Tongue (tissue), 1 donor: ENCODE measurements at regions not wholly inside any gene's neighbourhood (a gene's known extent, or its start where the extent isn't known, plus 50 kb on each side); places are given as distances from the start of the nearest gene placed in this dataset.
A peak's percentile ranks its signal among the peaks of the same experiment; 100 is the strongest.

Experiments used
- DNase-seq: peaks from one replicate; pipeline ENCODE4 v3.0.0-alpha.2; 2015

DNA sequence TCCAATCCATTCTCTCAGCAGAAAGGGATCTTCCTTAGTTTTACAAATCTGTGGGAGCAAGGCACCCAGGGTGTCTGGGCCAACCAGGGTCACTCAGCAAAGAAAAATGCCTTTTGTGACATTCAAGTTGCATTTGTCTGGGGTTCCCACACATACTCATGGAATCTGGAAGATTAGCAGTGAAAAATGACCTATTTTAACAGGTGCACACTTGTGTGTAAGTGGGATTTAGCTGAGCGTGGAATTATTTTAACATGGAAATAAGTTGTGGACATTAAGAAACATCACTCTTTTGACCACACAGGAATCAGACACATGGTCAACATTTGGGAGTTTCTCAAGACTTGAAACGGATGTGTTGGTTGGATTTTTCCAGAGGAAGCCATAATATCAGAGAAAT, 234.9 kb downstream of the OPA1 start:
- peak; percentile 90 for DNase-seq

DNA sequence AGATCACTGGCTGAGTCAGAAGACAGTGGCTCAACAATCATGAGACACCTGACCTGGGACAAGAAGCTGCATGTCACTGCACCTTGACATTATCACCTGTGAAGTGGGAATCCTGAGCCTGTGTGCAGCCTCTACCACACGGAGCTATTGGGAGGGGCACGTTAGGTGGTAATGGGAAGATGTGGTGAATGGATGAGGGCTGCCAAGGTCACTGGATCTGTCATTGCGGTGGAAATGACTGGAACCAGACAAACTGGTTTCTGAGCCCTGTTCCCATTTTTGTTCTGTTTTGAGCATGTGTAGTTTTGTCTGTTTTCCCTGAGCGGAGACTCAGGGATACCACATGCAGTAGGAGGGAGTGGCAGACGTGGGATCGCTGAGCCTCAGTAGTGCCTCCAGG, 235.5 kb downstream of the OPA1 start:
- peak; percentile 53 for DNase-seq

DNA sequence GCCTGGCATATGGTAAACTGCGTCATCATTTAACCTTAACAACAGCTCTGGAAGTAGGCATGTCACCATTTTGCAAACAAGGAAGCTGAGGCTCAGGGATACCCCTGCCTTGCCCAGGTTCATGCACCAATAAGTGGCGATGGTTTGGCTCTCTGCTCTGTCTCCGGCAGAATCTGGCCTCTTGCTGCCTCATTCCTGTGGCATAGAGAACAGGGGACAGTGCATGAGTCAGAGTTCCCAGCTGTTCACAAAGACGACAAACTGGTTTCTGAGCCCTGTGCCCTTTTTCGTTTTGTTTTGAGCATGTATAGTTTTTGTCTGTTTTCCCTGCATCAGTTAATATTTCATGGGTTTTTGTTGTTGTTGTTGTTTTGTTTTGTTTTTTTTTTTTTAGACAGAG, 236.8 kb downstream of the OPA1 start:
- DNase-seq, result peak; percentile 78

DNA sequence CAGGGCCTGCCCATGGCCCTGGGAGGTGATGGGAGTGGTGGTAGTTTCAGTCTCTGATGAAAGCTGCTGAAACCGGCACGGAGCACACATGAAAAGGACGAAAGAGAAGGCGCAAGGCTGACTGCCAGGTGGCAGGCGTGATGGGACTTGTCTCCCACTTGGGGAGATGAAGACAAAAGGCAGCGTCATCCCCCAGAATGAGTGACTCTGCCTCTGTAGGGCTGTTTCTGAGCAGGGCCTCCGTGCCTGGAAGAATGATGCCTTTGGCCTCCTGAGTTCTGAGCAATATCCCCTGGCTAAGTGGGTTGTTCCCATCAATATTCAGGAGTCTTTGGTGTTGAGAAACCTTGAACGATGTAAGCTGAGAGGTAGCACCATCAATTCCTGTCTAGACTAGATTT, 237.8 kb downstream of the OPA1 start:
- peak; percentile 75 for DNase-seq

DNA sequence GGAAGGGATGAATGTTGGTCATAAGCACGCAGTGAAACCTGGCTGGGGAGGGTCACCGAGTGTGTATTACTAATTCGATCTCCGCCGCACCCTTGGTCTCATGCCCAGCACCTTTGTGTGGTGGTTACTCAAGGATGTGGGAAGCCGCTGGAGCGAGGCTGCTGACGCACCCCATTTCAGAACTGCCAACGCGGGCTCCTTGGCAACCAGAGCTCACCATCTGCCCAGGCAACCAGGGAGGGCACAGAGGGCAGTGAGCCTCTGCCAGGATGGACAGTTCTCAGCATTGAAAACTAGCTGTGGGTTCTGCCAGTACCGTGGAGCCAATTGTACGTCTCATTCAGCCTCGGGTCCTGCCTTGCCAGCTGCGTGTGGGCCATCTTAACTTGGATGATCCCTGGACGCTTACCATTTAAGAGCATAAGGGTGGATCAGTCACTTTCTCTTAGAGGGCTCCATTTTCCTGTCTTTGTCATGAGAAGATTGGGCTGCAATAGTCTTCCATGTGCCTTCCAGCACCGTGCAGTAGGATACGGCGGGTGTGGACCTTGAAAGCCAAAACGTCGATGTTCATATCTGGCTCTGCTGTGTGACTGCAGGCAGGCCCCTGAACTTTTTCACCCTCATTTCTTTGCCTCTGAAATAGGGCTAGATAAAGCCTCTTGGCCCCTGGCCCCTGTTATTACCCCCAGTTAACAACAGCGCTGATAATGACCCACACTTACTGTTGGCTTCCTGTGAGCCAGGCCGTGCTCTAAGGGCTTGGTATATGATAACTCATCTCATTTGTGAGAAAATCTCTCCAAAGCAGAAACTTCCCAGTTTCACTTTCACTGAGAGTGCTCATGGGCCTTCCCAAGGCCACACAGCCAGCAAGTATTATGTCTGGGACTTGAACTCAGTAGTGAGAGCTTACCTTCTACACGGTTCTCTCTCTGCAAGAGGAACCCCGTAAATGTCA, 238.8 kb downstream of the OPA1 start:
- no peak for DNase-seq

DNA sequence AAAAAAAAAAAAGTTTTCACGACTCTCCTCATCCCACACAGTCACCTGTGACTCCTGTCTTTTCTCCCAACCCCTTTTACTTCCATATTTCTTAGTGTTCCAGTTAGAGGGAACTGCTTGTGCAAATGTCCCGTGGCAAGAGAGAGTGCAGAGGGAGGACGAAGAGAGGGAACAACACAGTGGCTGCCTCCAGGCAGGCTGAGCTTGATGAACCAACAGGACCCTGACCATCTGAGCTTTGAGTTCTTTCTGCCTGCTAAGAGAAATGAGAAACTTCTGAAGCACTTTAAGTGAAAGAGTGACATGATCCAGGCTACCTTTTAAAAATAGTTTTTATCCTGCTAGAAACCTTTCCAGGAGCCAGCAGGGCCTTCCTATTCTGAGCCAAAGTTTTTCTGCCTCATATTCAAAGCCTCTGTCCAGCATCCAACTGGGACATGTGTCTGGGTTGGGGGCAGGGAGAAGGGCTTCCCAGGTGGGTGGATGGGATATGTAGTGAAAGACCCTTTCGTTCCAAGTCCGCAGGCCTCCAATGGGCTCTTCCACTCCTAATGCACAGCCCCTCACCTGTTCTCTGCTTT, 239.9 kb downstream of the OPA1 start:
- peak; percentile 59 for DNase-seq

DNA sequence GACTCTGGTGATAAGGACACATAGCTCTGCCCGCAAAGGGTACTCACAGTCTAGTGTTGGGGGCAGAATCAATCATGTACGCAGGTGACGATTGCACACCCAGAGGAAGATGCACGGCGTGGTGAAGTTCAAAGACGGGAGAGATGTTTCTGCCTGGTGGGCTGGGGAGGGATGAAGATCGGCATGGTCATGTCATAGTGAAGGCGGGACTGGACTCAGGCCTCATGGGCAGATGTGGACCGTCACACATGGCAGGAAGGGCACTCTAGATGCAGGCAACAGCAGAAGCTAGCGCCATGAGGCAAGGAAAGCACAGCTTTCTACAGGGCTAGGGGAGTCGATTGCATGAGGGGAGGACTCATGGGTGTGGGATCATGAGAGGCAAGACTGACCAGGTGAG, 240.6 kb downstream of the OPA1 start:
- no peak for DNase-seq

DNA sequence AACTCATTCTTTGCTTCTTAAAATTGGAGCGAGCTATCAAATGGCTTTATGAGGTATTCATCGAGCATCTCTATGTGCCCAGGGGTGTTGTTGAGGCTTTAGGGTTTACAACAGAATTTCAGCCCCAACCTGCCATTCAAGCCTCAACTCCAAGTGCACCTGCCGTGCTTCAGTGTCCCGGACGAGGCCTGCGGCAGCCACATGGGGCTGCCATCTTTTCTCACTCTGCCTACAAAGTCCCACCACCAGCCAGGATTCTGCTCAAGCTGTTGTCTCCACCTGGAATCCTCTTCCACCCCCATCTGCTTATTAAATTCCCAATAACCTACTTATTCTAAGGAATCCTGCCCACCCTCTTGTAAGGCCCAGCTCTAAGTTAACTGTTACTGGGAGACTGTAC, 242.4 kb downstream of the OPA1 start:
- DNase-seq, result no peak

DNA sequence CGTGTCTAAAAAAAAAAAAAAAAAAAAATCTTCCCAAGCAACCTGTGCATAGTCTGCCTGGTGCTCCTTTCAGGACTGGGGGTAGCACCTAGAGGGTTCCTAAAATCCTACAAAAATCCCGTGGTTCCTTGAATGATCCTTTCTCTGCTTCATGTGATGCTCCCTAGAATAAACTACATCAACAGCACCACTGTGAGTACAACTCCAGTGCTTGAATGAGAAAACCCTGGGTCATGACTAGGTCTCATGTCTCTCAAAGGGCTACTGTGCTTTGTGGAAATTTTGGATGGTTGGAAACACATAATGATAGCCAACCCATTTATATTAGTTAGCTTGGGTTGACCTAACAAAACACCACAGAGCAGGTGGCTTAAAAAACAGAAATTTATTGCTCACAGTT, 243.5 kb downstream of the OPA1 start:
- DNase-seq, result no peak

DNA sequence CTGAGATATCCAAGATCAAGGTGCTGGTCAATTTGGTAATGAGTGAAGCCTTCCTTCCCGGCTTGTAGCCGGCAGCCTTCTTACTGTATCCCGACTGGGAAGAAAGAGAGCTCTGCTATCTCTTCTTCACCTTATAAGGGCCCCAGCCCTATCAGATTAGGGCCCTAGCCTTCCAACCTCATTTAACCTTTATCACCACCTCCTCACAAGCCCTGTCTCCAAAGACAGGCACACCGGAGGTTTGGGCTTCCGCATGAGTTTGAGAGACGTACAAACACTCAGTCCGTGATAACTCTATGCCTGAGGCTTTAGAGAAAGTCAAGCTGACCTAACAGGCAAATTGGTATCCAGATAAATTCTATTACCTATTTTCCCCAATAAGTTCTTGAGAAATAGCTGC, 243.9 kb downstream of the OPA1 start:
- DNase-seq, result no peak

DNA sequence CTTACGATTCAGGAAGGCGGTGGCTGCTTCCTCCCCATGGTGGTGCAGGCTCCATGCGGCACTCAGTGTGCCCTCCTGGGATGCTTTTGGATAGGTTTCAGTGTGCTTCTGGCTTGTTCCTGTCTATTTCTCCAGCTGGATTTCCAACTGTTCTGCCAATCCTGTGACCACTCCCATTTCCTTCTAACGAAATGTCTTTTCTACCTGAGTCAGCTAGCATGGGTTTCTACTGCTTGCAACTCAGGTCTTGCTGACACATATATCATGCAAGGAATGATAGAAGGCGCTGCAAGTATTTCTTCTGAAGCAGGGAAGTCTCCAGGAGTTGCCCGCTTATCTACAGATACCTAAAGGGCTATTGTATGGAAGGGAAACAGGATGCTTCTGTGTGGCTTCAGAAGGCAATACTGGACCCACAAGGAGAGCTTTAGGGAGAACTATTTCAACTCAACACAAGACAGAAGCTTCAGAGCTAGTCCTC, 244.4 kb downstream of the OPA1 start:
- no peak for DNase-seq

DNA sequence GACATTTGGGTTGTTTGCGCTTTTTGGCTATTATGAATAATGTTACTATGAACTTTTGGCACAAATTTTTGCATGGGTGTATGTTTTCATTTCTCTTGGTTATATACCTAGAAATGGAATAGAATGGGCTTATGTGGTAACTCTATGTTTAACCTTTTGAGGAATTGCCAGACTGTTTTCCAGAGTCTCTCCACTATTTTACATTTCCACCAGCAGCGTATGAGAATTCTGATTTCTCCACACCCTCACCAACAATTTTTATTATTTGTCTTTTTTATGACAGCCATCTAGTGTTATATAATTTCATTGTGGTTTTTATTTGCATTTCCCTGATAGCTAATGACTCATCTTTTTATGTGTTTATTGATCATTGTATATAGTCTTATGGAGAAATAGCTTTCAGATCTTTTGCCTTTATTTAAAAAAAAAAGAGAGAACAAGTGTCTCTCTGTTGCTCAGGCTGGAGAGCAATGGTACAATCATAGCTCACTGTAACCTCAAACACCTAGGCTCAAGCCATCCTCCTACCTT, 247.2 kb downstream of the OPA1 start:
- no peak for DNase-seq

DNA sequence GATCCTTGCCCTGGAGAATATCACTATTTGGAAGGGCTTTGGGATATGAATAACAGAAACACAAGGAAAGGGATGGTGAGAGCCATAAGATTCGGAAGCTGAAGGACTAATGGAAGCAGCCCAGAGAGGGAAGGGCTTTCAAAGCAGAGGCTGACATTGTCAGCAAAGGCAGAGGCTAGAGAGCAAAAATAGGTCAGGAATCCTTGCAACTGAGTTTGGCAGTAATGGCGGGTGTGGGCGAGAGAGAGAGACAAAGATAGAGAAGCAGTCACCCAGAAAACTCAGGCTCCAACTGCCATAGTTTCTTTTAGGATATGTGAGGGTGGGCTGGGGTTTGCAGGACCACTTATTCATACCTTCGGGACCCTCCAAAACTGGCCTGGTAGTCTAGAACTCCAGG, 248.6 kb downstream of the OPA1 start:
- DNase-seq, result no peak

DNA sequence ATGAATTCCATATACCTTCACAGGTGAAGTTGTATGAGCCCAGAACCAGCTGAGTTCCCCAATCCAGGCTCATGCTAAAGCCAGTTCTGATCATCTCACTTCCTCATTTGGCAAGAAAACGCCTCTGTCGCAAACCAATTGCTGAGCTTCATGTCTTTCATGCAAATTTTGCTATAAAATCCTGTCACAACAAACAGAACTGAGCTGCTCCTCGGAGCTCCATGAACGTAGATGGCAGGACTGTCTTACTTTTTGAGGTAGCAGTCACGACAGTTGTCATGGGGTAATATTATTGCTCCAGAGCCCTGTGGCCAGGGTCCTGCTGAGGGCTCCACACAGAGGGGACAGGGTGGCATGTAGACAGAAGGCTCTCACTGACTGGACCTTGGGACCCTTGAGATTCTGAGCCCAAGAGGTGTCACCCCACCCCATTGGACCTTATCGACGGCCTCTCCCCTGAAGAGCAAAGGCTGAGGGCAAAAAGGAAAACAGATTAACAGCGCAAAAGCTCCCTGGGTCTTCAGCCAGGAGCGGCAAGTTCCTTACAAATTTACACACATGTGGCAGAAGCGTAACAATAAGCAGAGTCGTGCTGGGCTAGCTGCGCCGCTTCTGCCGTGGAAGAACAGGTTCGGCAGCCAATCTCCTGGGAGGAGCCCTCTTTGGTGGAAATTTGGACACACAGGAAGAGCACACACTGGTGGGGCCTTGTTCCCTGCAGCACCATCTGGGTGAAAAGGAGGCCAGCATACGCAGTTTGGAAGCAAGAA, 249.2 kb downstream of the OPA1 start:
- peak; percentile 56 for DNase-seq

DNA sequence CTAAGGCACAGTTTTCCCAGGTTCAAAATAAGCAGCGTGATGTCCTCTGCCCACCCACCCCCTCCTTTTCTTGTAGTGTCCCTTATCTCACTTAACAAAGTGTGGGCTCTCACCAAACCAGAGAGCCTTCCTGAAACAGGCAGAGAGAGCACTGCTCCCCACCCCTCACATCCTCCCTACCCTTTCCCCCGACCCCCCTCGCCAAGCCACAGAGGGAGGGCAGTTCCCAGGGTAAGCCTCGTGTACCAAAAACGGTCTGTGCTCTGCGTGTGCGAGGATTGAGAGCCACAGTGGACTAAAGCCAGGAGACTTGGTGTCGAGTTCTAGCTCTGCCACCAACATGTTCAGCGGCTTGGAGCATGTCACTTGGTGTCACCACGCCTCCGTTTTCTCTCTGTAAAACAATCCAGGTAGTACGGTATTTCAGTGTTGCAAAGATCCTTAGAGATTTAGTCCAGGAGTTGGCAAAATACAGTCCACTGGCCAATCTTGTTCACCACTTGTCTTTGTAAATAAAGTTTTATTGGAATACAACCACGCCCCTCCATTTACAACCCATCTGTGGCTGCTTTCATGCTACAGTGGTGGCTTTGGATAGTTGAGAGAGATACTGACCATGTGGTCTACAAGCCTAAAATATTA, 249.9 kb downstream of the OPA1 start:
- no peak for DNase-seq

DNA sequence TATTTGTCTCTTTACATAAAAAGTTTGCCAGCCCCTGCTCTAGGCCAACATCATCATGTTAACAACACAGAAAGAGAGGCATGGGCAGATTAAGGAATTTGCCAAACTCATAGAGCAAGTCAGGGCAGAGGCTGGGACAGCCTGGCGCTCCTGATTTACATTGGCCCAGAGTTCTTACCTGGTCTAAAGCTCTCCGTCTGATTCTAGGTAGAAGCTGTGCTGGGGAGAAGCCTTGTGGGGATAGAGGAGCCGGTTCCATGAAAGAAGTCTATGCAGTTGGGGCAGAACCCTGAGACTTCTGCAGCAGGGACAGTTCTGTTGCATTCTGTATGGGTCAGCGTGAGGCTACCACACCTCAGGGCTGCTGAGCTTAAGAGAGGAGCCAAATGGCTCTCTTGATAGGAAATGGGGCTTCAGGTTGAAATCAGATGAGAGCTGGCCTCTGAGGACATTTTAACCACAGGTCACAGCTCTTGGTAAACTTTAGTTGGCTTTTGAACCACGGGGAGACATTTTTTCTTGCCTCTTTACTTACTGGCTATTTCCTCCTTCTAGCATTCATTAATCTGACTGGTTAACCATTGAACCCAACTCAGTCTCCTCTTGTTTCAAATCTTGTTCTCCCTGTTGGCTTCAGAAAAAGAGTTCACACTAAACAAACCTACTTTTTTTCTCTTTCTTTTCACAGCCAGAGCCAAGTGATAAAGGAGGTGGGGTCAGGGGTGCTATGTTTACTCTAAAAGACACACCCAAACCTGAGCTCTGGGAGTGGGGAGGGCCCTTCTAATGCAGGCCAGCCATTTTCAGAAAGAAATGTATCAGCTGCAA, 250.7 kb downstream of the OPA1 start:
- no peak for DNase-seq

DNA sequence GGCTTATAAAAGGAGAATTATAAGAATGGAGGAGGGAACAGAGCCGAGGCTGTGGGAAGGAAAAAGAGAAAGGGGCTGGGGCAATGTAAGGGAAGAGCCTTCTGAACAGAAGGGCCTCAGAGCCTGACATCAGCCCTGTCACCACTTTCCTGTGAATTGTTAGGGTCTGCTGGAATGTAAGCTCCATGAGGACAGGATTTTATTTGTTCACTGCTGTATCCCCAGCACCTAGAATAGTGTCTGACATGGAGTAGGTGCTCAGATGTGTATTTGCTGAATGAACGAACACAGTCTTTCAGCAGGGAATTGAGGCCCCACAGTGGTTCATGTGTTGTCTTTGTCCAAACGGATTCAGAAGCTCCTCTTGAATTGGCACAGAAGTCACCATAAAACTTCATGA, 251.5 kb downstream of the OPA1 start:
- DNase-seq, result no peak

DNA sequence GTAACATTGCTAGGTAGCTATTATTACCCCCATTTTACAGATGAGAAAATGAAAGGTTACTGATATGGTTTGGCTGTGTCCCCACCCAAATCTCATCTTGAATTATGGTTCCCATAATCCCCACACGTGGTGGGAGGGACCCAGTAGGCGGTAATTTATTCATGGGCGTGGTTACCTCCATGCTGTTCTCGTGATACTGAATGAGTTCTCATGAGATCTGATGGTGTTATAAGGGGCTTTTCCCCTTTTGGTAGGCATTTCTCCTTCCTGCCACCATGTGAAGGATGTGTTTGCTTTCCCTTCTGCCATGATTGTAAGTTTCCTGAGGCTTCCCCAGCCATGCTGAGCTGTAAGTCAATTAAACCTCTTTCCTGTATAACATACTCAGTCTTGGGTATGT, 252.1 kb downstream of the OPA1 start:
- DNase-seq, result no peak

DNA sequence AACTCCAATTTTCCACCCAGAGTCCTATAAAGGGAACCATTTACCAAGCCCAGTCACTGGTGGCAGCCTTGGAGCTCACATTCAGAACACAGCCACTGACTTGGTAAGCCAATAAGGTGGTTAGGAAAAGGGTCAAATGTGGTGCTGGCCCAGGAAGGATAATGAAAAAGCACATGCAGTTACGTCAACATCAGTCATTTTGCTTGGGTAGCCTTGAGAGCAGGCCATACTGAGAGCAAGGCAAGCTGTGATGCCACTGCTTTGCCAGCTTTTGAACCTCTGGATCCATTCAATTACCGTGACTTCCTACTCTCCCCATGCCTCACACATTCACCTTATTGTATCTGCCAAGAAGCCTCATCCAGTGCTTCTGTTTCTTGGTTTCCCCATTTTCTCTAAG, 253.6 kb downstream of the OPA1 start:
- DNase-seq, result no peak

DNA sequence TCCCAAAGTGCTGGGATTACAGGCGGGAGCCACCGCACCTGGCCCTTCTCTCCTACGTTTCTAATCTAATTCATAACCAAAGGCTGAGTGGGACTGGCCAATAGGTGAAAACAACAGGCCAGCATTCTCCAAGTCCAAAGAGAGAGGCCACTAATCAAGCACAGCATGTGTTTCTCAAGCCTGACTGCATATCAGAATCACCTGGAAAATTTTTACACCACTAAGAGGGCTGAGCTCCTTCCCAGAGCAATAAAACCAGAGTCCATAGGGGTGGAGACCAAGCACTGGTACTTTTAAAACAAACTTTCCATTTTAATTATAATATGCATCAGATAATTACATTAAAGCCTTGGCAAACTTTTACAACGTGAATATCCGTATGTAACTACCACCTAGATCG, 254.4 kb downstream of the OPA1 start:
- DNase-seq, result no peak

DNA sequence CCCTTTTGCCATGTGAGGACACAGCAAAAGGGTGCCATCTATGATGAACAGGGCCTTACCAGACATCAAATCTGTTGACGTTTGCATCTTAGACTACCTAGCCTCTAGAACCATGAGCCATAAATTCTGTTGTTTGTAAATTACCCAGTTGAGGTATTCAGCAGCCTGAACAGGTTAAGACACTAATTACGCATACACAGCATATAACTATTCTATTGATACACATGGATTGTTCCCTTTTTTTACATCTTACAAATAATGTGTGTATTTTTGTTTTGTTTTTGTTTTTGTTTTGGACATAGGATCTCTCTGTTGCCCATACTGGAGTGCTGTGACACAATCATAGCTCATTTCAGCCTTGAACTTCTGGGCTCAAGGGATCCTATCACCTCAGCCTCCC, 255.5 kb downstream of the OPA1 start:
- no peak for DNase-seq
